Neural cell (in vitro differentiated cells): ENCODE measurements at regions not wholly inside any gene's neighbourhood (a gene's known extent, or its start where the extent isn't known, plus 50 kb on each side); places are given as distances from the start of the nearest gene placed in this dataset.

Experiments used
- H2AFZ ChIP-seq: fragments of 200-600, 300-800 bp; sonication (generic), shearing (Covaris generic); 2 replicates; pipeline ENCODE4 v1.6.0; 2014; ENCODE audit warnings: low read depth, mild to moderate bottlenecking, antibody characterized with exemption, low read length, moderate library complexity
- H3F3A ChIP-seq: fragments of 200-600 bp; shearing (Covaris generic); 2 replicates; pipeline ENCODE4 v1.6.1; 2016; ENCODE audit warnings: mild to moderate bottlenecking, moderate library complexity, mixed read lengths, antibody characterized with exemption, low read length; ENCODE audit not compliant: insufficient read depth, poor library complexity, severe bottlenecking
- H3K27ac ChIP-seq: fragments of 200-600, 300-800 bp; sonication (generic), shearing (Covaris generic); 2 replicates; pipeline ENCODE4 v1.5.1; 2014; ENCODE audit warnings: mild to moderate bottlenecking, low read length, moderate library complexity
- H3K27me3 ChIP-seq: fragments of 300-800, 200-600 bp; sonication (generic), shearing (Covaris generic); 2 replicates; pipeline ENCODE4 v1.6.0; 2014; ENCODE audit warnings: mild to moderate bottlenecking, low read depth, low read length, moderate library complexity; ENCODE audit not compliant: insufficient read depth
- H3K36me3 ChIP-seq: fragments of 300-800, 200-600 bp; sonication (generic), shearing (Covaris generic); 2 replicates; pipeline ENCODE4 v1.5.1; 2014; ENCODE audit warnings: mild to moderate bottlenecking, antibody characterized with exemption, low read length, moderate library complexity; ENCODE audit not compliant: insufficient read depth
- H3K4me2 ChIP-seq: fragments of 300-800, 200-600 bp; sonication (generic), shearing (Covaris generic); 2 replicates; pipeline ENCODE4 v1.6.0; 2014; ENCODE audit warnings: mild to moderate bottlenecking, low read length
- H3K4me3 ChIP-seq: fragments of 300-800, 200-600 bp; sonication (generic), shearing (Covaris generic); 2 replicates; pipeline ENCODE4 v1.5.1; 2014; ENCODE audit warnings: mild to moderate bottlenecking, low read length, moderate library complexity
- H3K79me2 ChIP-seq: fragments of 200-600 bp; shearing (Covaris generic); replicated peaks from 2 replicates; pipeline ENCODE4 v1.6.0; 2014; ENCODE audit warnings: mild to moderate bottlenecking, low read length, moderate library complexity; ENCODE audit not compliant: insufficient read depth
- H3K9ac ChIP-seq: fragments of 300-800, 200-600 bp; sonication (generic), shearing (Covaris generic); 2 replicates; pipeline ENCODE4 v1.6.1; 2016; ENCODE audit warnings: mild to moderate bottlenecking, low read length, mixed read lengths
- H3K9me2 ChIP-seq: fragments of 200-600 bp; shearing (Covaris generic); 2 replicates; pipeline ENCODE4 v1.6.1; 2016; ENCODE audit warnings: mild to moderate bottlenecking, low read length, mixed read lengths; ENCODE audit not compliant: insufficient read depth
- H3K9me3 ChIP-seq: fragments of 200-600, 300-800 bp; sonication (generic), shearing (Covaris generic); 2 replicates; pipeline ENCODE4 v1.6.1; 2016; ENCODE audit warnings: mild to moderate bottlenecking, mixed run types, low read length, moderate library complexity, mixed read lengths
- H4K20me1 ChIP-seq: fragments of 200-600 bp; shearing (Covaris generic); 2 replicates; pipeline ENCODE4 v1.6.1; 2016; ENCODE audit warnings: mild to moderate bottlenecking, mixed run types; ENCODE audit not compliant: insufficient read depth
- CTCF ChIP-seq: fragments of 450-650 bp; IDR thresholded peaks from 2 replicates; pipeline ENCODE4 v1.5.1; 2014; ENCODE audit warnings: antibody characterized with exemption, mild to moderate bottlenecking, moderate library complexity; ENCODE audit not compliant: poor library complexity, severe bottlenecking
- EP300 ChIP-seq: fragments of 450-650 bp; conservative IDR thresholded peaks from 2 replicates; pipeline ENCODE4 v1.6.1; 2014; ENCODE audit warnings: antibody characterized with exemption, mild to moderate bottlenecking, moderate library complexity; ENCODE audit not compliant: poor library complexity, severe bottlenecking
- EZH2 ChIP-seq: fragments of 200-600, 300-800 bp; shearing (Covaris generic), sonication (generic); IDR thresholded peaks from 2 replicates; pipeline ENCODE4 v1.6.1; 2014; ENCODE audit warnings: antibody characterized with exemption, low read length, borderline replicate concordance, mild to moderate bottlenecking; ENCODE audit not compliant: insufficient read depth, poor library complexity, severe bottlenecking
- MXI1 ChIP-seq: fragments of 450-650 bp; conservative IDR thresholded peaks from 2 replicates; pipeline ENCODE4 v1.6.1; 2014; ENCODE audit warnings: antibody characterized with exemption, mild to moderate bottlenecking; ENCODE audit not compliant: poor library complexity, severe bottlenecking
- POLR2AphosphoS5 ChIP-seq: IDR thresholded peaks from 2 replicates; pipeline ENCODE4 v1.6.1; 2012
- RAD21 ChIP-seq: fragments of 450-650 bp; conservative IDR thresholded peaks from 2 replicates; pipeline ENCODE4 v1.6.1; 2014; ENCODE audit warnings: antibody characterized with exemption, mild to moderate bottlenecking, moderate library complexity
- REST ChIP-seq: IDR thresholded peaks from 2 replicates; pipeline ENCODE4 v1.6.1; 2012; ENCODE audit warnings: borderline replicate concordance
- SMC3 ChIP-seq: fragments of 450-650 bp; conservative IDR thresholded peaks from 2 replicates; pipeline ENCODE4 v1.6.1; 2014; ENCODE audit warnings: antibody characterized with exemption, mild to moderate bottlenecking, moderate library complexity; ENCODE audit not compliant: poor library complexity
- TAF1 ChIP-seq: IDR thresholded peaks from 2 replicates; pipeline ENCODE4 v1.6.1; 2012; ENCODE audit warnings: low read depth

- Histone ChIP-seq H3K4me2 (no peak overlapping the region), H4K20me1 (no peaks in the 10 kb centered on the region), H3K4me3 (no peak overlapping the region), H3K9ac (no peak overlapping the region), H3K79me2 (no peaks in the 10 kb centered on the region), H3K36me3 (no peaks in the 10 kb centered on the region), H3K27ac (no peak overlapping the region), H3K9me3 (no peaks in the 10 kb centered on the region), H3K27me3 (no peaks in the 10 kb centered on the region), H3K9me2 (no peaks in the 10 kb centered on the region), H3F3A (no peaks in the 10 kb centered on the region), H2AFZ (no peak overlapping the region)
- TF ChIP-seq POLR2AphosphoS5 (no peak), RAD21 (no peak), TAF1 (no peak), EZH2 (no peak), CTCF (no peak), SMC3 (no peak), MXI1 (no peak), REST (no peak), EP300 (no peak)
Observed at GRCh38 chr4:24273136-24273535, 311.2 kb downstream of the DHX15 start.

GRCh38 chr4:24266951-24267722, 317.2 kb downstream of the DHX15 start:
- no peak overlapping the region for H3K9ac ChIP-seq
- H2AFZ ChIP-seq: no peak overlapping the region
- H3K9me2 ChIP-seq: no peaks in the 10 kb centered on the region
- no peaks in the 10 kb centered on the region for H3F3A ChIP-seq
- no peak overlapping the region for H3K4me3 ChIP-seq
- H3K36me3 ChIP-seq: no peaks in the 10 kb centered on the region
- no peaks in the 10 kb centered on the region for H3K9me3 ChIP-seq
- no peaks in the 10 kb centered on the region for H4K20me1 ChIP-seq
- H3K4me2 ChIP-seq: no peak overlapping the region
- H3K27me3 ChIP-seq: no peaks in the 10 kb centered on the region
- TF ChIP-seq POLR2AphosphoS5 (no peak), REST (no peak), TAF1 (no peak), CTCF (no peak), EZH2 (no peak), RAD21 (no peak), EP300 (no peak), SMC3 (no peak), MXI1 (no peak)
- H3K27ac ChIP-seq: no peak overlapping the region
- no peaks in the 10 kb centered on the region for H3K79me2 ChIP-seq
